HUES64 (cell line): ENCODE measurements at regions not wholly inside any gene's neighbourhood (a gene's known extent, or its start where the extent isn't known, plus 50 kb on each side); places are given as distances from the start of the nearest gene placed in this dataset.

Experiments
- H3K27ac ChIP-seq: 2 replicates; pipeline ENCODE4 v1.7.0; 2013; ENCODE audit warnings: low read depth, low read length, inconsistent platforms
- H3K27me3 ChIP-seq: 2 replicates; pipeline ENCODE4 v1.6.1; 2013; ENCODE audit warnings: mild to moderate bottlenecking, low read length; ENCODE audit not compliant: insufficient read depth
- H3K36me3 ChIP-seq: 2 replicates; pipeline ENCODE4 v1.6.1; 2013; ENCODE audit warnings: mild to moderate bottlenecking, low read length; ENCODE audit not compliant: insufficient read depth
- H3K4me1 ChIP-seq: 2 replicates; pipeline ENCODE4 v1.6.1; 2013; ENCODE audit warnings: mild to moderate bottlenecking, low read length, moderate library complexity; ENCODE audit not compliant: insufficient read depth
- H3K4me3 ChIP-seq: 2 replicates; pipeline ENCODE4 v1.5.1; 2013; ENCODE audit warnings: mild to moderate bottlenecking, low read length, moderate library complexity
- H3K9ac ChIP-seq: 2 replicates; pipeline ENCODE4 v1.6.1; 2013; ENCODE audit warnings: mild to moderate bottlenecking, low read depth, low read length
- H3K9me3 ChIP-seq: 2 replicates; pipeline ENCODE4 v1.6.1; 2013; ENCODE audit warnings: low read depth, low read length; ENCODE audit not compliant: insufficient read depth
- WGBS: fragments of 150-250, 120-280 bp; methylation state at CpG from one replicate; pipeline ENCODE4 v1.1.7; 2013; ENCODE audit warnings: missing lambda C conversion rate; 5-methylcytosine and 5-hydroxymethylcytosine counted together

GRCh38 chr13:67314405-67314804 is 84.3 kb upstream of the PCDH9 start:
- H3K9me3 ChIP-seq: no peaks in the 10 kb centered on the region
- no peaks in the 10 kb centered on the region for H3K27me3 ChIP-seq
- WGBS: 98% methylated on average over 3 of the region's 3 CpGs
- no peak overlapping the region for H3K4me3 ChIP-seq
- no peak overlapping the region for H3K9ac ChIP-seq
- no peaks in the 10 kb centered on the region for H3K4me1 ChIP-seq
- H3K36me3 ChIP-seq: no peaks in the 10 kb centered on the region
- H3K27ac ChIP-seq: no peak overlapping the region

GRCh38 chr13:67308004-67308772 is 78.1 kb upstream of the PCDH9 start:
- Histone ChIP-seq H3K4me1 (no peaks in the 10 kb centered on the region), H3K27ac (no peak overlapping the region), H3K9me3 (no peaks in the 10 kb centered on the region), H3K4me3 (no peak overlapping the region), H3K9ac (no peak overlapping the region), H3K36me3 (no peaks in the 10 kb centered on the region), H3K27me3 (no peaks in the 10 kb centered on the region)
- WGBS: 87% methylated on average over 4 of the region's 4 CpGs

- no peak overlapping the region for H3K27ac ChIP-seq
- H3K4me3 ChIP-seq: no peak overlapping the region
- H3K4me1 ChIP-seq: no peaks in the 10 kb centered on the region
- no CpG with 5 or more reads among the region's 1 CpG for WGBS
- no peaks in the 10 kb centered on the region for H3K27me3 ChIP-seq
- H3K36me3 ChIP-seq: no peaks in the 10 kb centered on the region
- H3K9me3 ChIP-seq: no peaks in the 10 kb centered on the region
- H3K9ac ChIP-seq: no peak overlapping the region
Measured at GRCh38 chr13:67306742-67307141, 76.6 kb upstream of the PCDH9 start.

GRCh38 chr13:67303661-67304333 is 73.7 kb upstream of the PCDH9 start:
- whole genome bisulfite sequencing: 73% methylated on average over 5 of the region's 6 CpGs
- Histone ChIP-seq H3K4me1 (no peaks in the 10 kb centered on the region), H3K9ac (no peak overlapping the region), H3K9me3 (no peaks in the 10 kb centered on the region), H3K27ac (no peak overlapping the region), H3K36me3 (no peaks in the 10 kb centered on the region), H3K27me3 (no peaks in the 10 kb centered on the region), H3K4me3 (no peak overlapping the region)

GRCh38 chr13:67299751-67300150 is 69.6 kb upstream of the PCDH9 start:
- WGBS: 97% methylated on average over 3 of the region's 3 CpGs
- H3K36me3 ChIP-seq: no peaks in the 10 kb centered on the region
- H3K27me3 ChIP-seq: no peaks in the 10 kb centered on the region
- H3K4me3 ChIP-seq: no peak overlapping the region
- H3K9ac ChIP-seq: no peak overlapping the region
- H3K4me1 ChIP-seq: no peaks in the 10 kb centered on the region
- H3K9me3 ChIP-seq: no peaks in the 10 kb centered on the region
- no peak overlapping the region for H3K27ac ChIP-seq

GRCh38 chr13:67299072-67299635 is 69.0 kb upstream of the PCDH9 start:
- no peak overlapping the region for H3K27ac ChIP-seq
- H3K27me3 ChIP-seq: no peaks in the 10 kb centered on the region
- no peaks in the 10 kb centered on the region for H3K36me3 ChIP-seq
- WGBS: 91% methylated on average over 1 of the region's 1 CpG
- no peak overlapping the region for H3K9ac ChIP-seq
- H3K9me3 ChIP-seq: no peaks in the 10 kb centered on the region
- H3K4me3 ChIP-seq: no peak overlapping the region
- H3K4me1 ChIP-seq: no peaks in the 10 kb centered on the region

- Histone ChIP-seq H3K4me1 (no peaks in the 10 kb centered on the region), H3K4me3 (no peak overlapping the region), H3K27ac (no peak overlapping the region), H3K27me3 (no peaks in the 10 kb centered on the region), H3K9me3 (no peaks in the 10 kb centered on the region), H3K36me3 (no peaks in the 10 kb centered on the region), H3K9ac (no peak overlapping the region)
Measured at GRCh38 chr13:67298297-67298696, 68.2 kb upstream of the PCDH9 start.

- 100% methylated on average over 2 of the region's 2 CpGs for whole genome bisulfite sequencing
Measured at GRCh38 chr13:67296511-67296910, 66.4 kb upstream of the PCDH9 start.

GRCh38 chr13:67292886-67293285 is 62.8 kb upstream of the PCDH9 start:
- WGBS: 100% methylated on average over 1 of the region's 1 CpG

More at GRCh38 chr13:67296511-67296910, 66.4 kb upstream of the PCDH9 start:
- Histone ChIP-seq H3K27ac (no peak overlapping the region), H3K4me3 (no peak overlapping the region), H3K9ac (no peak overlapping the region), H3K27me3 (no peaks in the 10 kb centered on the region), H3K36me3 (no peaks in the 10 kb centered on the region), H3K9me3 (no peaks in the 10 kb centered on the region), H3K4me1 (no peaks in the 10 kb centered on the region)

GRCh38 chr13:67285611-67286010 is 55.5 kb upstream of the PCDH9 start:
- Histone ChIP-seq H3K4me3 (no peak overlapping the region), H3K9me3 (no peaks in the 10 kb centered on the region), H3K9ac (no peak overlapping the region), H3K27me3 (no peaks in the 10 kb centered on the region), H3K36me3 (no peaks in the 10 kb centered on the region), H3K27ac (no peak overlapping the region), H3K4me1 (peaks cover 9% of the 10 kb centered on the region; the same call in 1 of the 2 replicates)
- 89% methylated on average over 1 of the region's 1 CpG for WGBS

More at GRCh38 chr13:67292886-67293285, 62.8 kb upstream of the PCDH9 start:
- Histone ChIP-seq H3K9me3 (no peaks in the 10 kb centered on the region), H3K9ac (no peak overlapping the region), H3K4me1 (no peaks in the 10 kb centered on the region), H3K36me3 (no peaks in the 10 kb centered on the region), H3K27ac (no peak overlapping the region), H3K4me3 (no peak overlapping the region), H3K27me3 (no peaks in the 10 kb centered on the region)

GRCh38 chr13:67283637-67284036 is 53.5 kb upstream of the PCDH9 start:
- H3K4me1 ChIP-seq: peaks cover 9% of the 10 kb centered on the region; the same call in 1 of the 2 replicates
- H3K9me3 ChIP-seq: no peaks in the 10 kb centered on the region
- no peak overlapping the region for H3K9ac ChIP-seq
- no peaks in the 10 kb centered on the region for H3K27me3 ChIP-seq
- no peak overlapping the region for H3K4me3 ChIP-seq
- H3K36me3 ChIP-seq: no peaks in the 10 kb centered on the region
- no peak overlapping the region for H3K27ac ChIP-seq
- WGBS: 74% methylated on average over 2 of the region's 2 CpGs
